ENCODE measurements at regions not wholly inside any gene's neighbourhood (a gene's known extent, or its start where the extent isn't known, plus 50 kb on each side); places are given as distances from the start of the nearest gene placed in this dataset.

- TF ChIP-seq FOXP2 (optimal IDR thresholded peaks at IDR 0.05; ENCODE audit: borderline replicate concordance, extremely low read depth, extremely low read length, insufficient read depth) (no peak), TAF1 (IDR thresholded peaks at IDR 0.05; ENCODE audit: borderline replicate concordance, insufficient read depth, low read length) (no peak), POLR2AphosphoS5 (IDR thresholded peaks at IDR 0.05; ENCODE audit: low read depth, low read length) (no peak), REST (IDR thresholded peaks at IDR 0.05; ENCODE audit: insufficient read depth in 1 of 2, low read depth in 2 of 2, low read length in 2 of 2) (no peak), SIN3A (IDR thresholded peaks at IDR 0.05; ENCODE audit: borderline replicate concordance, insufficient read depth, low read length) (no peak)
Measured at GRCh38 chr5:104295991-104296390, 733.4 kb upstream of the NUDT12 start.

- TF ChIP-seq SIN3A (IDR thresholded peaks at IDR 0.05; ENCODE audit: borderline replicate concordance, insufficient read depth, low read length) (no peak), TAF1 (IDR thresholded peaks at IDR 0.05; ENCODE audit: borderline replicate concordance, insufficient read depth, low read length) (no peak), POLR2AphosphoS5 (IDR thresholded peaks at IDR 0.05; ENCODE audit: low read depth, low read length) (no peak), REST (IDR thresholded peaks at IDR 0.05; ENCODE audit: insufficient read depth in 1 of 2, low read depth in 2 of 2, low read length in 2 of 2) (no peak), FOXP2 (optimal IDR thresholded peaks at IDR 0.05; ENCODE audit: borderline replicate concordance, extremely low read depth, extremely low read length, insufficient read depth) (no peak)
Measured at GRCh38 chr5:104283136-104283535, 720.5 kb upstream of the NUDT12 start.

GRCh38 chr5:104273725-104274124, 711.1 kb upstream of the NUDT12 start:
- TF ChIP-seq REST (IDR thresholded peaks at IDR 0.05; ENCODE audit: insufficient read depth in 1 of 2, low read depth in 2 of 2, low read length in 2 of 2) (no peak), POLR2AphosphoS5 (IDR thresholded peaks at IDR 0.05; ENCODE audit: low read depth, low read length) (no peak), TAF1 (IDR thresholded peaks at IDR 0.05; ENCODE audit: borderline replicate concordance, insufficient read depth, low read length) (no peak), FOXP2 (optimal IDR thresholded peaks at IDR 0.05; ENCODE audit: borderline replicate concordance, extremely low read depth, extremely low read length, insufficient read depth) (no peak), SIN3A (IDR thresholded peaks at IDR 0.05; ENCODE audit: borderline replicate concordance, insufficient read depth, low read length) (no peak)

GRCh38 chr5:104267320-104268015, 704.9 kb upstream of the NUDT12 start:
- TF ChIP-seq TAF1 (IDR thresholded peaks at IDR 0.05; ENCODE audit: borderline replicate concordance, insufficient read depth, low read length) (no peak), SIN3A (IDR thresholded peaks at IDR 0.05; ENCODE audit: borderline replicate concordance, insufficient read depth, low read length) (no peak), FOXP2 (optimal IDR thresholded peaks at IDR 0.05; ENCODE audit: borderline replicate concordance, extremely low read depth, extremely low read length, insufficient read depth) (no peak), POLR2AphosphoS5 (IDR thresholded peaks at IDR 0.05; ENCODE audit: low read depth, low read length) (no peak), REST (IDR thresholded peaks at IDR 0.05; ENCODE audit: insufficient read depth in 1 of 2, low read depth in 2 of 2, low read length in 2 of 2) (no peak)

Measured in PFSK-1 (cell line).